Pancreas (tissue), 10 donors: ENCODE measurements at regions not wholly inside any gene's neighbourhood (a gene's known extent, or its start where the extent isn't known, plus 50 kb on each side); places are given as distances from the start of the nearest gene placed in this dataset.

Source experiments
- ATAC-seq, 4 donors: fragments of 200-7000 bp; cut with Tn5 transposase; one replicate each; pipeline versions ENCODE4 v1.8.0 to v1.9.1; 2020; ENCODE audit warnings: mild to moderate bottlenecking in 4 of 4, moderate library complexity in 4 of 4
- DNase-seq, 6 donors: peaks; one replicate each; pipeline ENCODE4 v3.0.0-alpha.2; 2020
- FAIRE-seq: peaks from 2 replicates; lab custom pipeline; 2012; peaks lifted over from hg19 to GRCh38; lab: Jason Lieb, UNC
- H3K27ac ChIP-seq, 4 donors: fragments of 200-600 bp; sonication (generic); 1 replicate in 3 of 4; 2 replicates in 1 of 4; pipeline versions ENCODE4 v1.5.0 to v1.8.0; 2020
- H3K27me3 ChIP-seq, 4 donors: fragments of 200-600 bp; one replicate each; pipeline ENCODE4 v1.8.0; 2021
- H3K36me3 ChIP-seq, 3 donors: fragments of 200-600 bp; sonication (generic) in 1 of 3; one replicate each; pipeline versions ENCODE4 v1.5.0 to v1.8.0; 2020 to 2021
- H3K4me1 ChIP-seq, 3 donors: fragments of 200-600 bp; one replicate each; pipeline ENCODE4 v1.8.0; 2021
- H3K4me3 ChIP-seq, 4 donors: fragments of 200-600 bp; sonication (generic) in 2 of 4; one replicate each; pipeline versions ENCODE4 v1.5.0 to v1.8.0; 2020 to 2021
- H3K9me3 ChIP-seq, 4 donors: fragments of 200-600 bp; one replicate each; pipeline ENCODE4 v1.8.0; 2021
- CTCF ChIP-seq, 4 donors: fragments of 200-600 bp; sonication (generic) in 3 of 4; IDR thresholded peaks; one replicate each; pipeline versions ENCODE4 v1.5.0 to v1.8.0; 2021; ENCODE audit warnings: antibody characterized with exemption in 4 of 4
- WGBS, 2 donors: extraction: QIAGEN DNeasy Blood & Tissue Kit; methylation state at CpG; one replicate each; pipeline ENCODE4 v1.1.7; 2013; 5-methylcytosine and 5-hydroxymethylcytosine counted together
- intact Hi-C, 3 donors: fragments of 100-400 bp; cut with DNase I; formaldehyde crosslinking; loops; one replicate each; pipeline versions ENCODE4 v1.11.1 to v1.14.2; 2022
- donor health status: healthy with polysubstance abuse.
- donor health status: DM: no; HTN: no; CAD: no; lungs with moderate emphysema.
- donor health status: DM: no; HTN: no; CAD: no.
- donor health status: control.
- donor health status: control.
- donor health status: Bipolar disorder and iron deficiency.
- donor health status: DM: yes; HTN: yes; CAD: no.
- donor health status: DM: no; HTN: no; CAD: no.
- donor health status: DM: no; HTN: no; CAD: no.
- donor health status: DM: yes; HTN: yes; CAD: no.

GRCh38 chr1:4970532-4970931, 316.1 kb downstream of the AJAP1 start:
- TF ChIP-seq CTCF (IDR thresholded peaks at IDR 0.05): no peak
- WGBS, 2 donors: 60 to 64% methylated on average over 3 of the region's 3 CpGs
- no peaks in the 10 kb centered on the region for H3K27me3 ChIP-seq
- H3K36me3 ChIP-seq: no peaks in the 10 kb centered on the region
- FAIRE-seq: no peak
- DNase-seq: no peak
- no peak overlapping the region for H3K4me3 ChIP-seq
- ATAC-seq: no peak
- H3K4me1 ChIP-seq: peaks cover 0 to 4% (median 0%) of the 10 kb centered on the region in 3 donors
- no peaks in the 10 kb centered on the region for H3K9me3 ChIP-seq
- no peak overlapping the region for H3K27ac ChIP-seq
- intact Hi-C loops: no loop called here

GRCh38 chr1:4969556-4970129, 315.2 kb downstream of the AJAP1 start:
- FAIRE-seq: no peak
- 82 to 88% methylated on average over 4 of the region's 4 CpGs for whole genome bisulfite sequencing, 2 donors

GRCh38 chr1:4965346-4966075, 311.1 kb downstream of the AJAP1 start:
- Histone ChIP-seq H3K27ac (no peak overlapping the region), H3K4me1 (peaks cover 0 to 4% (median 0%) of the 10 kb centered on the region in 3 donors), H3K27me3 (no peaks in the 10 kb centered on the region), H3K4me3 (no peak overlapping the region), H3K9me3 (no peaks in the 10 kb centered on the region), H3K36me3 (no peaks in the 10 kb centered on the region)
- intact Hi-C loops: no loop called here
- 35 to 41% methylated on average over 5 of the region's 5 CpGs for WGBS, 2 donors
- DNase-seq (no peak), FAIRE-seq (no peak), ATAC-seq (no peak)
- no peak for TF ChIP-seq CTCF (IDR thresholded peaks at IDR 0.05)

More at GRCh38 chr1:4969556-4970129, 315.2 kb downstream of the AJAP1 start:
- Histone ChIP-seq H3K9me3 (no peaks in the 10 kb centered on the region), H3K27me3 (no peaks in the 10 kb centered on the region), H3K27ac (no peak overlapping the region), H3K4me3 (no peak overlapping the region), H3K4me1 (peaks cover 0 to 4% (median 0%) of the 10 kb centered on the region in 3 donors), H3K36me3 (no peaks in the 10 kb centered on the region)
- TF ChIP-seq CTCF (IDR thresholded peaks at IDR 0.05): no peak
- intact Hi-C loops: no loop called here
- no peak for DNase-seq
- ATAC-seq: no peak

GRCh38 chr1:4964634-4965345, 310.4 kb downstream of the AJAP1 start:
- H3K9me3 ChIP-seq: no peaks in the 10 kb centered on the region
- peaks cover 0 to 4% (median 0%) of the 10 kb centered on the region in 3 donors for H3K4me1 ChIP-seq
- H3K4me3 ChIP-seq: no peak overlapping the region
- no peaks in the 10 kb centered on the region for H3K36me3 ChIP-seq
- 48 to 67% methylated on average over 13 of the region's 13 CpGs for WGBS, 2 donors
- no peaks in the 10 kb centered on the region for H3K27me3 ChIP-seq
- ATAC-seq (no peak), DNase-seq (no peak), FAIRE-seq (no peak)
- no peak overlapping the region for H3K27ac ChIP-seq
- no peak for TF ChIP-seq CTCF (IDR thresholded peaks at IDR 0.05)
- intact Hi-C loops: no loop called here
